GM19395 (cell line): ENCODE measurements at regions not wholly inside any gene's neighbourhood (a gene's known extent, or its start where the extent isn't known, plus 50 kb on each side); places are given as distances from the start of the nearest gene placed in this dataset.

Source experiments
- ATAC-seq: cut with Tn5 transposase; IDR thresholded peaks from one replicate; pipeline ENCODE4 v1.9.1; 2021; ENCODE audit warnings: mild to moderate bottlenecking, moderate library complexity; ENCODE audit not compliant: unreplicated experiment

- ATAC-seq = no peak
Observed at GRCh38 chr15:77803487-77803886, 170.8 kb upstream of the LINGO1 start.

GRCh38 chr15:77800305-77800704 is 167.6 kb upstream of the LINGO1 start:
- ATAC-seq = no peak

- ATAC-seq = no peak
Observed at GRCh38 chr15:77798847-77799246, 166.1 kb upstream of the LINGO1 start.

- no peak for ATAC-seq
Observed at GRCh38 chr15:77798151-77798835, 165.6 kb upstream of the LINGO1 start.

- no peak for ATAC-seq
Observed at GRCh38 chr15:77797270-77797669, 164.6 kb upstream of the LINGO1 start.

- no peak for ATAC-seq
Observed at GRCh38 chr15:77796046-77796729, 163.5 kb upstream of the LINGO1 start.

- no peak for ATAC-seq
Observed at GRCh38 chr15:77795446-77795845, 162.7 kb upstream of the LINGO1 start.

- ATAC-seq = no peak
Observed at GRCh38 chr15:77791941-77792340, 159.2 kb upstream of the LINGO1 start.

GRCh38 chr15:77790481-77790880 is 157.8 kb upstream of the LINGO1 start:
- ATAC-seq = no peak

GRCh38 chr15:77786956-77787355 is 154.2 kb upstream of the LINGO1 start:
- no peak for ATAC-seq

GRCh38 chr15:77786181-77786890 is 153.6 kb upstream of the LINGO1 start:
- ATAC-seq = no peak

- ATAC-seq = no peak
Observed at GRCh38 chr15:77784361-77785292, 151.9 kb upstream of the LINGO1 start.

GRCh38 chr15:77783636-77784035 is 150.9 kb upstream of the LINGO1 start:
- ATAC-seq = no peak

- ATAC-seq = no peak
Observed at GRCh38 chr15:77782691-77783090, 150.0 kb upstream of the LINGO1 start.

- ATAC-seq = no peak
Observed at GRCh38 chr15:77781946-77782240, 149.2 kb upstream of the LINGO1 start.

GRCh38 chr15:77781151-77781945 is 148.6 kb upstream of the LINGO1 start:
- no peak for ATAC-seq

- no peak for ATAC-seq
Observed at GRCh38 chr15:77778802-77779201, 146.1 kb upstream of the LINGO1 start.

- ATAC-seq = no peak
Observed at GRCh38 chr15:77775837-77776236, 143.1 kb upstream of the LINGO1 start.

GRCh38 chr15:77775373-77775772 is 142.7 kb upstream of the LINGO1 start:
- ATAC-seq = no peak

- no peak for ATAC-seq
Observed at GRCh38 chr15:77774350-77774749, 141.6 kb upstream of the LINGO1 start.
